NCI-H2081 (cell line): ENCODE measurements at regions not wholly inside any gene's neighbourhood (a gene's known extent, or its start where the extent isn't known, plus 50 kb on each side); places are given as distances from the start of the nearest gene placed in this dataset.
"Not testable (repeated sequence)": the region's sequence is repeated elsewhere in the genome, so short reads cannot be mapped to it uniquely, and the experiment has no call there.

Source experiments
- DNase-seq, 2 experiments: peaks; one replicate each; lab custom pipeline; 2025; lab: John Stamatoyannopoulos, UW

- DNase-seq, result peak; percentile 76 to 83
Measured at GRCh38 chr6:28838634-28839442, 84.9 kb downstream of the TRIM27 start.

- no peak for DNase-seq
Measured at GRCh38 chr6:28839443-28840120, 84.2 kb downstream of the TRIM27 start.

- DNase-seq, result no peak
Measured at GRCh38 chr6:28841290-28841689, 82.5 kb downstream of the TRIM27 start.

GRCh38 chr6:28848756-28849155 is 75.0 kb downstream of the TRIM27 start:
- not testable (repeated sequence) for DNase-seq
